OCI-LY3 (cell line): ENCODE measurements at regions not wholly inside any gene's neighbourhood (a gene's known extent, or its start where the extent isn't known, plus 50 kb on each side); places are given as distances from the start of the nearest gene placed in this dataset.

Experiments
- H2AFZ ChIP-seq: fragments of 200-600, 300-600 bp; shearing (Covaris generic); 2 replicates; pipeline ENCODE4 v1.6.0; 2014; ENCODE audit warnings: antibody characterized with exemption, low read depth, low read length
- H3K27ac ChIP-seq: fragments of 200-600, 300-600 bp; sonication (generic); 2 replicates; pipeline ENCODE4 v1.5.1; 2014; ENCODE audit warnings: mild to moderate bottlenecking, low read length, moderate library complexity, mixed read lengths
- H3K27me3 ChIP-seq: fragments of 200-600, 300-600 bp; sonication (generic); 2 replicates; pipeline ENCODE4 v1.6.1; 2014; ENCODE audit warnings: low read depth, low read length, mixed read lengths
- H3K36me3 ChIP-seq: fragments of 200-600, 300-600 bp; sonication (generic); replicated peaks from 2 replicates; pipeline ENCODE3; 2014; ENCODE audit warnings: low read depth, low read length, mixed read lengths
- H3K4me1 ChIP-seq: fragments of 300-600, 200-600 bp; sonication (generic); 2 replicates; pipeline ENCODE4 v1.6.1; 2014; ENCODE audit warnings: low read length, mixed read lengths
- H3K4me2 ChIP-seq: fragments of 200-600, 300-600 bp; sonication (generic); 2 replicates; pipeline ENCODE4 v1.6.1; 2014; ENCODE audit warnings: low read length, mixed read lengths
- H3K4me3 ChIP-seq: fragments of 300-600, 200-600 bp; sonication (generic); 2 replicates; pipeline ENCODE4 v1.5.1; 2014; ENCODE audit warnings: antibody characterized with exemption, mild to moderate bottlenecking, low read length, moderate library complexity
- H3K79me2 ChIP-seq: fragments of 300-600, 200-600 bp; shearing (Covaris generic); 2 replicates; pipeline ENCODE4 v1.6.1; 2014; ENCODE audit warnings: mild to moderate bottlenecking, low read length, mixed read lengths
- H3K9ac ChIP-seq: fragments of 300-600, 200-600 bp; shearing (Covaris generic); 2 replicates; pipeline ENCODE4 v1.6.0; 2014; ENCODE audit warnings: mild to moderate bottlenecking, low read length, moderate library complexity
- H3K9me3 ChIP-seq: fragments of 200-600, 300-600 bp; shearing (Covaris generic); 2 replicates; pipeline ENCODE4 v1.6.1; 2014; ENCODE audit warnings: low read length, mixed read lengths; ENCODE audit not compliant: insufficient read depth
- H4K20me1 ChIP-seq: fragments of 200-600, 300-600 bp; sonication (generic); 2 replicates; pipeline ENCODE4 v1.6.1; 2016; ENCODE audit warnings: low read length, mixed read lengths; ENCODE audit not compliant: insufficient read depth
- EZH2phosphoT487 ChIP-seq: fragments of 200-600 bp; shearing (Covaris generic); IDR thresholded peaks from 2 replicates; pipeline ENCODE4 v1.6.1; 2018; ENCODE audit warnings: antibody characterized with exemption, mixed run types, low read depth
- TF ChIP-seq, protein P1 (sequence below): fragments of 200-600, 300-600 bp; sonication (generic); IDR thresholded peaks from 2 replicates; pipeline ENCODE4 v1.5.1; 2014; ENCODE audit warnings: antibody characterized with exemption, low read length, low read depth

DNA sequence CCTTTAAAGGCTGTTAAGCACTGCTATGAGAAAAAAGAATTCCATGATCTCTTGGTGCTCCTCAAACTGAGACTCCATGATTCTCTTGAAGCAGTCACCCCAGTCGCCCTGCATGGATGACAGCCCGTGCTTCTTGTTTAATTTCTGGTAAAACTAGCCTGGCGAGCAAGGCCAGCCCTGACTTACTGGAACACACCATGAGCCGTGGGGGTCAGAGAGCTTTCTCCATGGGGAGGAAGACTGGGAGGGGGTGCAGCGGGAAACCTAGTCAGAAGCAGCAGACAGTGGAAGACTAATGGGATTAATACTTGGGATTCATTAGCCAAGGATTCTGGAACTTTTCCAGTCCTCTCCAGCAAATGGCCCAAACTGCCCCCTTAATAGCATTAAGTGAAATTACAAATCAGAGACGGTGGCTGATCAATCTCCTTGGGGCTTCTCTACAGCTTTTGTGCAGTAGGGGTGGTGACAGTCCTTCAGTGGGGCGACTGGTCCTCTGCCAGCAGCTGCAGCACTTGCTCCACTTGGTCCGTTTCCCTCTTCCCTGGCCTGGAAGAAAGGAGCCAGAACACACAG lies 57.2 kb upstream of the LRRN2 start:
- H3K4me2 ChIP-seq = no peak overlapping the region
- no peak overlapping the region for H3K27ac ChIP-seq
- H3K9me3 ChIP-seq = peaks cover 9% of the 10 kb centered on the region; the same call in 1 of the 2 replicates
- no peaks in the 10 kb centered on the region for H3K79me2 ChIP-seq
- no peaks in the 10 kb centered on the region for H4K20me1 ChIP-seq
- peaks cover 64% of the 10 kb centered on the region for H3K27me3 ChIP-seq
- H3K4me1 ChIP-seq = no peaks in the 10 kb centered on the region
- no peak overlapping the region for H3K4me3 ChIP-seq
- no peak overlapping the region for H2AFZ ChIP-seq
- H3K9ac ChIP-seq = no peak overlapping the region
- H3K36me3 ChIP-seq = no peaks in the 10 kb centered on the region
- TF ChIP-seq, protein P1, sequence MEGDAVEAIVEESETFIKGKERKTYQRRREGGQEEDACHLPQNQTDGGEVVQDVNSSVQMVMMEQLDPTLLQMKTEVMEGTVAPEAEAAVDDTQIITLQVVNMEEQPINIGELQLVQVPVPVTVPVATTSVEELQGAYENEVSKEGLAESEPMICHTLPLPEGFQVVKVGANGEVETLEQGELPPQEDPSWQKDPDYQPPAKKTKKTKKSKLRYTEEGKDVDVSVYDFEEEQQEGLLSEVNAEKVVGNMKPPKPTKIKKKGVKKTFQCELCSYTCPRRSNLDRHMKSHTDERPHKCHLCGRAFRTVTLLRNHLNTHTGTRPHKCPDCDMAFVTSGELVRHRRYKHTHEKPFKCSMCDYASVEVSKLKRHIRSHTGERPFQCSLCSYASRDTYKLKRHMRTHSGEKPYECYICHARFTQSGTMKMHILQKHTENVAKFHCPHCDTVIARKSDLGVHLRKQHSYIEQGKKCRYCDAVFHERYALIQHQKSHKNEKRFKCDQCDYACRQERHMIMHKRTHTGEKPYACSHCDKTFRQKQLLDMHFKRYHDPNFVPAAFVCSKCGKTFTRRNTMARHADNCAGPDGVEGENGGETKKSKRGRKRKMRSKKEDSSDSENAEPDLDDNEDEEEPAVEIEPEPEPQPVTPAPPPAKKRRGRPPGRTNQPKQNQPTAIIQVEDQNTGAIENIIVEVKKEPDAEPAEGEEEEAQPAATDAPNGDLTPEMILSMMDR = no peak
- no peak for TF ChIP-seq EZH2phosphoT487

DNA sequence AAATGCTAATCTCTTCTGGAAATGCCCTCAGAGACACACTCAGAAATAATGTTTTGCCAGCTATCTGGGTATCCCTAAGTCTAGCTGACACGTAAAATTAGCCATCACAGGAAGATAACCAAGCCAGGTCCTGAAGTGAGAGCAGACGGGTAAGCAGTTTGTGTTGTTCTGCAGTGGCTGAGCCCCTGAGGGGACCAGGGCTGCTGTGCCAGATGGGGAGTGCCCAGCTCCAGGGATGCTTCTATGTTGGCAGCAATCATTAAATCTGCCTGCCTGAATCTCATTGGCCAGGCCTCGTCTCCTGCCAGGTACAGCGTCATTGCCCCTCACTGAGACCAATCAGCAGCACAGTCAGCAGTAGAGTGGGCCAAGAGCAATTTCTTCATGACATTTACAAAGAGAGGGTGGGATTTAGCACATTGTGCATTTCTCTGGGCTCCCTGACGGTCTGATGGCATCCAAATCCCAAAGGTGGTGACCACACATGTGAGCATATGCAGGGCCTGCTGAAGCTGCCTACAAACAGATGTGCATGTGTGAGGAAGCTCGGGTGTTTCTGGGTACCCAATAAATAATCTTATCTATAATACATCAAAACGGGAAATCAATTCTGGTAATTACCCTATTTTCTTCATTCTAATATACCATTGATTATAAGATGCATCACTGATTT lies 58.7 kb upstream of the LRRN2 start:
- no peaks in the 10 kb centered on the region for H3K9me3 ChIP-seq
- no peak overlapping the region for H3K9ac ChIP-seq
- no peak overlapping the region for H3K4me2 ChIP-seq
- TF ChIP-seq EZH2phosphoT487 = no peak
- TF ChIP-seq, protein P1 = no peak
- H2AFZ ChIP-seq = no peak overlapping the region
- peaks cover 69% of the 10 kb centered on the region for H3K27me3 ChIP-seq
- H3K36me3 ChIP-seq = no peaks in the 10 kb centered on the region
- no peak overlapping the region for H3K4me3 ChIP-seq
- no peak overlapping the region for H3K27ac ChIP-seq
- no peaks in the 10 kb centered on the region for H3K79me2 ChIP-seq
- H4K20me1 ChIP-seq = no peaks in the 10 kb centered on the region
- H3K4me1 ChIP-seq = no peaks in the 10 kb centered on the region

DNA sequence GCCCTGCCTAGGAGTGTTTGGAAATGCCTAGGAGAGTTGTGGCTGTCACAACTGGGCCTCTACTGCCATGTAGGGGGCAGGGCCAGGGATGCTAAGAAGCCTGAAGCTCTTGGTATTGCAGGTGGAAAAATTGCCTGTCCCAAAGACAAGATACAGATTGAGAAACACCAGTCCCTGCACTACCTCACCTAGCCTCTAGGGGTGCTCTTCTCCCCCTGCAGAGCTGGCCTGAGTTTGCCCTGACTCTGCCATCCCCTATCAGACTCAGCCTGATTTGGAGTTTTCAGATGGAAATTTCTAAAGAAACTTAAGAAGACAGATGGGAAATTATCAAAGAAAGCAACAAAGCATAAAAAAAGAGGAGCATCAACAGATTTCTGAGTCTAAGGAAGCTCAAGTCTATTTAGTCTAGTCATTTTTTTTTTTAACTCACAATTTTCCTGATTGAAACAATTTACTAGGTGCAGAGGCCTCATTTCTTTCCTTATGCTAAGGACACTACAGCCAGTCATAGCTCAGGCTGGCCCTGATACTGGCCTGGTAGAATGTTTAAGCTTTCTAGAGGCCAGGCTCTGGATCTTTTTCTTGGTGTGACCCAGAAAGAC lies 61.4 kb upstream of the LRRN2 start:
- Histone ChIP-seq H3K9me3 (no peaks in the 10 kb centered on the region), H3K27me3 (peaks cover 57% of the 10 kb centered on the region), H3K4me1 (no peaks in the 10 kb centered on the region), H3K4me3 (no peak overlapping the region), H3K36me3 (no peaks in the 10 kb centered on the region), H4K20me1 (no peaks in the 10 kb centered on the region), H3K9ac (no peak overlapping the region), H2AFZ (no peak overlapping the region), H3K79me2 (no peaks in the 10 kb centered on the region), H3K27ac (no peak overlapping the region), H3K4me2 (no peak overlapping the region)
- TF ChIP-seq EZH2phosphoT487 = no peak
- TF ChIP-seq, protein P1 = peak; percentile 86

DNA sequence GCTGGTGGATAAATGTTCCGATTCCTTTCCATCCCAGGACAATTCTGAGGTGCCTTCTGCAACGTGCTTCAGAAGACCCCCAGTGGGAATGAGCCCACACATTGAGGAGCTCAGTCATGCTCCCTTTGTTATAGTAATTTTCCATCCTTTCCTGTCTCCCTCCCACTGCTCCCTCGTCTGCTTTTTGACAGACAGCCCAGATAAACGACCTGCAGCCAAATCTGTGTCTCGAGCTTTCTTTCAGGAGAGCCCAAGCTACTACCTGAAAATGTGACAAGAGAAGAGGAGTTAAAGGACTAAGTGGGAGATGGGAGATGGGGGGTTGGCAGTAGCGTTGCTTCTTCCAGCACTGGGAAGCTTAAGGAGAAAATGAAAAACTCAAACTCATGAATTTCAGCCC lies 65.9 kb upstream of the LRRN2 start:
- Histone ChIP-seq H3K9ac (no peak overlapping the region), H4K20me1 (no peaks in the 10 kb centered on the region), H3K36me3 (no peaks in the 10 kb centered on the region), H3K27me3 (peaks cover 38% of the 10 kb centered on the region), H3K4me1 (no peaks in the 10 kb centered on the region), H3K27ac (no peak overlapping the region), H3K79me2 (no peaks in the 10 kb centered on the region), H3K4me3 (no peak overlapping the region), H2AFZ (no peak overlapping the region), H3K4me2 (no peak overlapping the region), H3K9me3 (no peaks in the 10 kb centered on the region)
- TF ChIP-seq EZH2phosphoT487 = no peak
